Fibroblast of skin of scalp (primary cell): ENCODE measurements at regions not wholly inside any gene's neighbourhood (a gene's known extent, or its start where the extent isn't known, plus 50 kb on each side); places are given as distances from the start of the nearest gene placed in this dataset.

Experiments
- DNase-seq: peaks from one replicate; pipeline ENCODE4 v3.0.0-alpha.2; 2013

GRCh38 chr1:170864876-170865538 lies 70.3 kb upstream of the MROH9 start:
- DNase-seq = no peak

DNA sequence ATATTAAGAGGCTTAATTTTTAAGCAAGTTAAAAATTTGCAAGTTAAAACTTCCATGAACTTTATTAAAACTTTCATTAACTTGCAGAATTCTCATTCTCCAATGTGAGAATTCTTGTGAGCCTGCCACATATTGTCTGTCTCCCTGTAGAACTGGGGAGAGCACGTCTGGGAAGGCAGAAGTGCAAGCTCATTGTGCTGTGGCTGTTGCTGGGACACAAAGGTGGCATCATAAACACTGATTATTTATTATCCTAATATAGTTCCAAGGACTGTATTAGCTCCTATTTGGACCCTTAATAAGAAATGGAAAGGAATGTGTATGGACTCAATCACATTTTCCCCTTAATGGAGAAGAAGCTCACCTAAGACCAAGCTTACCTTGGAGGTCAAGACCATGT lies 68.7 kb upstream of the MROH9 start:
- no peak for DNase-seq

GRCh38 chr1:170871868-170872267 lies 63.5 kb upstream of the MROH9 start:
- DNase-seq = no peak

GRCh38 chr1:170872663-170873062 lies 62.7 kb upstream of the MROH9 start:
- no peak for DNase-seq

DNA sequence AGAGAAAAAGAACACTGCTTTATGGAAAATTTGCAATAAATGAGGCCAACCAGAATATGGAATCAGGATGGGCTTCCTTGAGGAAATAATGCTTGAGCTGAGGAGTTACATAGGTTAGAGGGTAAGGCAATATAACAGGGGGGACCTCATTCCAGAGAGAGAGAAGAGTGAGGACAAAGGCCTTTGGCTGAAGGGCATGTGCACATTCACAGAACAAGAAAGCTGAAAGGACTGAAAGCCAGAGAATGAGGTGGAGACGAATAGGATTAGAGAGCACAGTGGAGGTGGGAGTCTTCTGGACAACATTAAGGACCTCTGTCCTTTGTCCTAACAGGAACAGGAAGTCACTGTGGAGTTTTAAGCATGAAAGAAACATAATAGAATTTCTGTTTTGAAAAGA lies 60.7 kb upstream of the MROH9 start:
- no peak for DNase-seq

DNA sequence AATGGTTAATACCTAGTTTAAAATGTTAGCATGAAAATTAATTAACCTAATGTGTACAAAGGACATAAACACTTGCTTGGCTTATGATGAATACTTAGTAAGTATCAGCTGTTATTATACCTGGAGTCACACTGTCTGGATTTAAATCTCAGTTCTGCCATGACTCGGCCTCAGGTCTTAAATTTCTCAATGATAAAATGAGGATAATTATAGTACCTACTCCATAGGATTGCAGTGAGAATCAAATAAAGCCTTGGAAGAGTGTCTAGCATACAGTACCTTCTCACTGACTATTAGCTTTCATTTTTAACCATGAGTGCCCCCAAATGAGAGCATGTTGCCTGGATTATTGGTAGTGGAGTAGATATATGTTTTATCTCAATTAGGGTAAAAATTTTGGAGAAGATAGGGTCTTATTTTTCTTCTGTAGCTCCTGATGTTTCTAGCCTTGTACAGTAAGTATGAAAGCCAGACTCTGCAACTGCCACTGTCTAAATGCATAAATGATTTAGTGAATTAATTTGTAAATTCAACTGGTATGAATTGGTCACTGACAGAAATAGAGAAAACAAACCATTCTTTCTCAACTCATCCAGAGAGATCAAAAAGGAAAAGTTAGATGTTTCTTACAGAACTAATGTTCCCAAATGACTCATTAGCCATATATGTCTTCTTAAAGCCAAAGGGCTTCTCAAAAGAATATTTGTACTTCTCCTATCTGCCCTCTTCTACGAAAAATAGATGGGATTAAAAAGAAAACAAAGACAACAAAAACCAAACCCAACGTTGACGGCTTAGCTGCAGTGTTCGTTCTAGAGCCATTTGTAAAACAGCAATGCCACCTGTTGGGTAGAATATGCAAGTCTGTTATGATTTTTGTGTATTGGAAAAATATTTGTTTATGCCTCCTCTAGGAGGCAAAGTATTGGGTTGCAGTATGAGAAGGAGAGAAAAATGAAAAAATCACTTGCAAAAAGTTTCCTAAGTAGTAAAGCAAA lies 53.8 kb upstream of the MROH9 start:
- DNase-seq = peak; percentile 65
